HG03064 (cell line): ENCODE measurements at regions not wholly inside any gene's neighbourhood (a gene's known extent, or its start where the extent isn't known, plus 50 kb on each side); places are given as distances from the start of the nearest gene placed in this dataset.
A peak's percentile ranks its signal among the peaks of the same experiment; 100 is the strongest.

Source experiments
- ATAC-seq: cut with Tn5 transposase; IDR thresholded peaks from one replicate; pipeline ENCODE4 v1.9.1; 2021; ENCODE audit warnings: low read depth; ENCODE audit not compliant: unreplicated experiment

- no peak for ATAC-seq
Observed at GRCh38 chr15:85847031-85847430, 52.3 kb upstream of the KLHL25 start.

GRCh38 chr15:85849946-85850345 lies 55.2 kb upstream of the KLHL25 start:
- ATAC-seq, result no peak

GRCh38 chr15:85852969-85853368 lies 58.2 kb upstream of the KLHL25 start:
- ATAC-seq, result no peak

- ATAC-seq, result no peak
Observed at GRCh38 chr15:85854345-85855097, 59.8 kb upstream of the KLHL25 start.

GRCh38 chr15:85858586-85859375 lies 64.1 kb upstream of the KLHL25 start:
- ATAC-seq, result peak; percentile 92

- ATAC-seq, result no peak
Observed at GRCh38 chr15:85859671-85860070, 64.9 kb upstream of the KLHL25 start.

GRCh38 chr15:85860394-85861161 lies 65.9 kb upstream of the KLHL25 start:
- ATAC-seq, result no peak

GRCh38 chr15:85865070-85865684 lies 70.5 kb upstream of the KLHL25 start:
- ATAC-seq, result no peak

GRCh38 chr15:85867250-85867649 lies 72.5 kb upstream of the KLHL25 start:
- ATAC-seq, result no peak

- no peak for ATAC-seq
Observed at GRCh38 chr15:85869124-85869523, 74.4 kb upstream of the KLHL25 start.

- ATAC-seq, result no peak
Observed at GRCh38 chr15:85870216-85871014, 75.7 kb upstream of the KLHL25 start.

GRCh38 chr15:85871545-85871944 lies 76.8 kb upstream of the KLHL25 start:
- ATAC-seq, result no peak

- ATAC-seq, result no peak
Observed at GRCh38 chr15:85872125-85872524, 77.4 kb upstream of the KLHL25 start.

- no peak for ATAC-seq
Observed at GRCh38 chr15:85874236-85874635, 79.5 kb upstream of the KLHL25 start.

GRCh38 chr15:85875756-85876155 lies 81.0 kb upstream of the KLHL25 start:
- no peak for ATAC-seq

- ATAC-seq, result no peak
Observed at GRCh38 chr15:85878828-85879225, 84.1 kb upstream of the KLHL25 start.

GRCh38 chr15:85879334-85880163 lies 84.8 kb upstream of the KLHL25 start:
- no peak for ATAC-seq

- no peak for ATAC-seq
Observed at GRCh38 chr15:85880501-85881190, 85.9 kb upstream of the KLHL25 start.
